ENCODE measurements at regions not wholly inside any gene's neighbourhood (a gene's known extent, or its start where the extent isn't known, plus 50 kb on each side); places are given as distances from the start of the nearest gene placed in this dataset. TPM values are rescaled to one million over a fixed set of nuclear protein-coding genes. Genes with fewer than 3 reads are reported as not detected.
"Not testable (repeated sequence)": the region's sequence is repeated elsewhere in the genome, so short reads cannot be mapped to it uniquely, and the experiment has no call there.

- DNase-seq = no peak
Observed at GRCh38 chr9:75780185-75780584, 110.3 kb upstream of the PCSK5 start.

GRCh38 chr9:75788006-75788634 lies 102.4 kb upstream of the PCSK5 start:
- DNase-seq = no peak

- DNase-seq = no peak
Observed at GRCh38 chr9:75797085-75797580, 93.3 kb upstream of the PCSK5 start.

- DNase-seq = no peak
Observed at GRCh38 chr9:75798505-75798904, 92.0 kb upstream of the PCSK5 start.

- no peak for DNase-seq
Observed at GRCh38 chr9:75803130-75803529, 87.3 kb upstream of the PCSK5 start.

GRCh38 chr9:75810063-75810462 lies 80.4 kb upstream of the PCSK5 start:
- DNase-seq = no peak

GRCh38 chr9:75811692-75812091 lies 78.8 kb upstream of the PCSK5 start:
- no peak for DNase-seq

GRCh38 chr9:75812141-75812540 lies 78.3 kb upstream of the PCSK5 start:
- DNase-seq = no peak

GRCh38 chr9:75814667-75815066 lies 75.8 kb upstream of the PCSK5 start:
- DNase-seq = no peak

GRCh38 chr9:75820471-75821115 lies 69.9 kb upstream of the PCSK5 start:
- DNase-seq = not testable (repeated sequence)

- no peak for DNase-seq
Observed at GRCh38 chr9:75823151-75823550, 67.3 kb upstream of the PCSK5 start.

- DNase-seq = no peak
Observed at GRCh38 chr9:75824816-75825568, 65.5 kb upstream of the PCSK5 start.

GRCh38 chr9:75826314-75826713 lies 64.2 kb upstream of the PCSK5 start:
- no peak for DNase-seq

- DNase-seq = no peak
Observed at GRCh38 chr9:75830303-75830702, 60.2 kb upstream of the PCSK5 start.

GRCh38 chr9:75833778-75834177 lies 56.7 kb upstream of the PCSK5 start:
- no peak for DNase-seq

- DNase-seq = no peak
Observed at GRCh38 chr9:75834878-75835277, 55.6 kb upstream of the PCSK5 start.

Small RNAs in the stretch of these regions (small RNA-seq; reads per million reads assigned to genes)
- gene RNU6-1228P (ENCODE audit: low replicate concordance) = not detected

All from tongue (tissue), 2 donors.